Skeletal muscle tissue (tissue), 3 donors: ENCODE measurements at regions not wholly inside any gene's neighbourhood (a gene's known extent, or its start where the extent isn't known, plus 50 kb on each side); places are given as distances from the start of the nearest gene placed in this dataset.

Experiments used
- H3K27ac ChIP-seq: one replicate; pipeline ENCODE4 v1.7.0; 2013; ENCODE audit warnings: mild to moderate bottlenecking, low read depth, low read length, inconsistent platforms
- H3K27me3 ChIP-seq, 3 donors: one replicate each; pipeline ENCODE4 v1.7.0; 2013; ENCODE audit warnings: low read length in 3 of 3; ENCODE audit not compliant: control insufficient read depth in 3 of 3, insufficient read depth in 3 of 3
- H3K36me3 ChIP-seq, 3 donors: one replicate each; pipeline ENCODE4 v1.7.0; 2013; ENCODE audit warnings: low read length in 3 of 3; ENCODE audit not compliant: control insufficient read depth in 3 of 3, insufficient read depth in 3 of 3
- H3K4me1 ChIP-seq, 3 donors: one replicate each; pipeline ENCODE4 v1.7.0; 2013; ENCODE audit warnings: low read length in 3 of 3, mild to moderate bottlenecking in 3 of 3; ENCODE audit not compliant: control insufficient read depth in 3 of 3, insufficient read depth in 3 of 3
- H3K4me3 ChIP-seq, 3 donors: one replicate each; pipeline ENCODE4 v1.7.0; 2013; ENCODE audit warnings: low read length in 3 of 3
- H3K9ac ChIP-seq, 3 donors: one replicate each; pipeline ENCODE4 v1.7.0; 2013; ENCODE audit warnings: low read length in 3 of 3, mild to moderate bottlenecking in 3 of 3, moderate library complexity in 2 of 3, low read depth in 1 of 3
- H3K9me3 ChIP-seq, 3 donors: one replicate each; pipeline ENCODE4 v1.7.0; 2013; ENCODE audit warnings: low read length in 3 of 3; ENCODE audit not compliant: control insufficient read depth in 3 of 3
- donor health status: Osteomylitis.

- Histone ChIP-seq H3K27me3 (no peaks in the 10 kb centered on the region), H3K9ac (no peak overlapping the region), H3K4me3 (no peak overlapping the region), H3K27ac (no peak overlapping the region), H3K9me3 (no peaks in the 10 kb centered on the region), H3K36me3 (no peaks in the 10 kb centered on the region), H3K4me1 (no peaks in the 10 kb centered on the region)
Observed at GRCh38 chr13:89966524-89966923, 1381.0 kb upstream of the MIR17HG start.

DNA sequence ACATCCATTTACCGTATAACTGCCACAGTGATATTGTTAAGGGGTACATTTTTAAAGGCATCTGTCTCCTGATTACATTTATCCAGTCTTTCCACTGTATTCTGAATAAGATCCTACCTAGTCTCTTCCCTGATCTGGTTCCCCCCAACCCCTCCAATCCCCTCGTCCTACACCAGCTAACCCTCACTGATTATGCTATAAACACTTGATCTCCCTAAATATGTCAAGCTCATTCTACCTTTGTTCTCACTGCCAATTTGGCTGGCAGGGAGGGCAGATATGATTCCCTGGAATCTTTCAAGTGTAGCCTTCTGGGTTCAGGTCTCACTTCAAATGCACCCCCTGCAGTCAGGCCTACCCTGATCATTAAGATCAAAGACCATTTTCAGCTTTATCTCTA is 1379.8 kb upstream of the MIR17HG start:
- Histone ChIP-seq H3K36me3 (no peaks in the 10 kb centered on the region), H3K27ac (no peak overlapping the region), H3K27me3 (no peaks in the 10 kb centered on the region), H3K9me3 (no peaks in the 10 kb centered on the region), H3K9ac (no peak overlapping the region), H3K4me3 (no peak overlapping the region), H3K4me1 (no peaks in the 10 kb centered on the region)

GRCh38 chr13:89968470-89968869 is 1379.0 kb upstream of the MIR17HG start:
- Histone ChIP-seq H3K36me3 (no peaks in the 10 kb centered on the region), H3K27me3 (no peaks in the 10 kb centered on the region), H3K9ac (no peak overlapping the region), H3K9me3 (no peaks in the 10 kb centered on the region), H3K27ac (no peak overlapping the region), H3K4me1 (no peaks in the 10 kb centered on the region), H3K4me3 (no peak overlapping the region)

GRCh38 chr13:89970353-89970709 is 1377.2 kb upstream of the MIR17HG start:
- H3K27me3 ChIP-seq, result no peaks in the 10 kb centered on the region
- no peak overlapping the region for H3K4me3 ChIP-seq
- no peaks in the 10 kb centered on the region for H3K4me1 ChIP-seq
- H3K27ac ChIP-seq, result no peak overlapping the region
- no peaks in the 10 kb centered on the region for H3K36me3 ChIP-seq
- H3K9ac ChIP-seq, result no peak overlapping the region
- no peaks in the 10 kb centered on the region for H3K9me3 ChIP-seq

DNA sequence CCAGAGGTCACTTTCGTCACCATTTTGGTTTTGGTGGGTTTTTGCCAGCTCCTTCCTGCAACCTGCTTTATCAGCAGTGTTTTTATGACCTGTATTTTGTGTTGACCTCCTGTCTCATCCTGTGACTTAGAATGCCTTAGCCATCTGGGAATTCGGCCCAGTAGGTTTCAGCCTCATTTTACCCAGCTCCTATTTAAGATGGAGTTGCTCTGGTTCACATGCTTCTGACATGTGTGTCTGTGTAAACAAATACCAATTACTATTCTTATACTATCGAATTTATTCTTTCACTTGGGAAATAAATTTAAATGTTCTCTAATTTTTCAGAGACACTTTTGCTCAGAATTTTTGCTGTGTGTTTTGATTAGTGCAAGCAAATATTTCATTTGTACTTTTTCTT is 1370.3 kb upstream of the MIR17HG start:
- Histone ChIP-seq H3K27ac (no peak overlapping the region), H3K9ac (no peak overlapping the region), H3K4me1 (no peaks in the 10 kb centered on the region), H3K4me3 (no peak overlapping the region), H3K9me3 (no peaks in the 10 kb centered on the region), H3K36me3 (no peaks in the 10 kb centered on the region), H3K27me3 (no peaks in the 10 kb centered on the region)

GRCh38 chr13:89980896-89981295 is 1366.6 kb upstream of the MIR17HG start:
- Histone ChIP-seq H3K36me3 (no peaks in the 10 kb centered on the region), H3K27me3 (no peaks in the 10 kb centered on the region), H3K4me3 (no peak overlapping the region), H3K27ac (no peak overlapping the region), H3K4me1 (no peaks in the 10 kb centered on the region), H3K9ac (no peak overlapping the region), H3K9me3 (no peaks in the 10 kb centered on the region)

- Histone ChIP-seq H3K4me3 (no peak overlapping the region), H3K9ac (no peak overlapping the region)
Observed at GRCh38 chr13:89982407-89983095, 1364.9 kb upstream of the MIR17HG start.

GRCh38 chr13:89988206-89988605 is 1359.3 kb upstream of the MIR17HG start:
- Histone ChIP-seq H3K4me3 (no peak overlapping the region), H3K36me3 (no peaks in the 10 kb centered on the region), H3K9ac (no peak overlapping the region), H3K9me3 (no peaks in the 10 kb centered on the region), H3K27ac (no peak overlapping the region), H3K4me1 (no peaks in the 10 kb centered on the region), H3K27me3 (no peaks in the 10 kb centered on the region)

More at GRCh38 chr13:89982407-89983095, 1364.9 kb upstream of the MIR17HG start:
- no peaks in the 10 kb centered on the region for H3K9me3 ChIP-seq
- no peaks in the 10 kb centered on the region for H3K4me1 ChIP-seq
- no peaks in the 10 kb centered on the region for H3K36me3 ChIP-seq
- no peak overlapping the region for H3K27ac ChIP-seq
- no peaks in the 10 kb centered on the region for H3K27me3 ChIP-seq

DNA sequence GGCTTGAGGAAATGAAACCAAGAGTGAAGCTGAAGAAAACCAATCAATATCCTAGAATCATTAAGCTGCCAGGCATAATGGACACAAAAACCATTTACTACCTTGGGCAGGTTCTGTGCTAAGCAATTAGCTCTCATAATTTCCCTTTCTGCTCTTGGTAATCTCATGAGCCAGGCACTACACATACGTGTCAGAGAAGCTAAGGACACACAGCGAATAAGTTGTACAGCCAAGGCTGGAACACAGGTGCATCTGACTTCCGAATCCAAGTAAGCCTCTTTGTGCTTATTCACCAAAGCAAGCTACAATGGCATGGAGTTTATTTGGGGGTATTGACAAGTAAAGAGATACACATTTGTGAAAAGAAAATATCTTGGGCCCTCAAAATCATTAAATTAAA is 1343.9 kb upstream of the MIR17HG start:
- Histone ChIP-seq H3K27ac (no peak overlapping the region), H3K9me3 (no peaks in the 10 kb centered on the region), H3K9ac (no peak overlapping the region), H3K4me3 (no peak overlapping the region), H3K27me3 (no peaks in the 10 kb centered on the region), H3K4me1 (no peaks in the 10 kb centered on the region), H3K36me3 (no peaks in the 10 kb centered on the region)

DNA sequence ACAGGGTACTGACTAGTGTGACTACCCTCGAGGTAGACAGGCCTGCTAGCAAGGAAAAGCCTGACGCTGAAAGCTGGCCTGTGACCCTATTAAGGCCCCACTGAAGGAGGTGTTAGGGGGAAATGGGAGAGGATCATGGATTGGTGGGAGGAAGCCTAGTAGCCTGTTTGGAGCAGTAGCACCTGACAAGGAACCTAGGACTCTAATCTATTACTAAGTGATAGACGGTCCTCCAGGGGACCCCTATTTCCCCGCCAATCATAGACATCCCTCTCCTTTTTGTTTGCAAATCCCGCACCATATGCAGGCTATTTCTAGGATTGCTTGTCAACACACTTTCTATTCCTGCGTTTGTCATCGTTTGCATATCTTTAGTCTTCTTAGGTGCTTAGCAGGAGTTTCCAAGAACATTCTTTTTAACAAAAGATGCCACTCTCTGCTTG is 1338.8 kb upstream of the MIR17HG start:
- Histone ChIP-seq H3K9ac (no peak overlapping the region), H3K27me3 (no peaks in the 10 kb centered on the region), H3K4me1 (no peaks in the 10 kb centered on the region), H3K36me3 (no peaks in the 10 kb centered on the region), H3K27ac (no peak overlapping the region), H3K4me3 (no peak overlapping the region), H3K9me3 (no peaks in the 10 kb centered on the region)
